NK-92 (cell line): ENCODE measurements at regions not wholly inside any gene's neighbourhood (a gene's known extent, or its start where the extent isn't known, plus 50 kb on each side); places are given as distances from the start of the nearest gene placed in this dataset.

Experiments used
- DNase-seq: peaks from one replicate; lab custom pipeline; 2025; ENCODE audit not compliant: unreplicated experiment; lab: John Stamatoyannopoulos, UW

DNA sequence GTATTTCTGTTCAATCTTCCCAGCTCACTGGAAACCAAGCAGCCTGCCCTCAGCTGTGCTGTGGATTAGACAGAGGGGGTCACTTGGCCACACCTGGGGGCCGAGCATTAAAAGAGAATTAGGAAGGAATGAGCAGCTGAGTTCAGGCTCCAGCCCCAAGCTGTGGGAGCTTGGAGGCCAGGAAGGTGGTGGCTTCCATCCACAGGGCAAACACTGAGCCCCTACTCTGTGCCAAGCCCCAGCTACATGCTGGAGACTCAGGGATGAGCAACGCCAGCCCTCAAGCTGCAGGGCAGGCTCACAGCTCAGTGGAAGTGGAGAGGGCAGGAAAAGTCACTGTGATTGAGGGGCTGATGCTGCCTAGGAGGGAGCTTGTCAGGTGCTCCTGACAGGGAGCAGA is 412.7 kb downstream of the BCL11B start:
- DNase-seq = no peak

DNA sequence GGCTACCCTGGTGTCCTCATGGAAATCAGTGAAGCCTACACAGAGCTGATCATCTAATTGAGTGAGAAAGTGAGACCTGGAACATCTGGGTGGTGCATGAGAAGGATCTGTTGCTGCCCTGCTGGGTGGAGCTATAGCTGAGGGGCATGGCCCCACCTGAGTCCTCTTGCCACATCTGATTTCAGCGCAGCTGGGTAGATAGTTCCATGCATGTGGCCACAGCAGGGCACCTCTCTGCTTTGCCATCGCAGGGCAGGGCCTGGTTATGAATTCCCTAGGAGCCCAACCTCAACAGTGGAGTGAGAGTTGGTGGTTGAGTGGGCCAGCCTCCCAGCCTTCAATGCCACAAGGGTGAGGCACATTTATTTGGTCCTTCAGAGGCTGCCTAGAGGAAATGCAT is 407.8 kb downstream of the BCL11B start:
- no peak for DNase-seq

DNA sequence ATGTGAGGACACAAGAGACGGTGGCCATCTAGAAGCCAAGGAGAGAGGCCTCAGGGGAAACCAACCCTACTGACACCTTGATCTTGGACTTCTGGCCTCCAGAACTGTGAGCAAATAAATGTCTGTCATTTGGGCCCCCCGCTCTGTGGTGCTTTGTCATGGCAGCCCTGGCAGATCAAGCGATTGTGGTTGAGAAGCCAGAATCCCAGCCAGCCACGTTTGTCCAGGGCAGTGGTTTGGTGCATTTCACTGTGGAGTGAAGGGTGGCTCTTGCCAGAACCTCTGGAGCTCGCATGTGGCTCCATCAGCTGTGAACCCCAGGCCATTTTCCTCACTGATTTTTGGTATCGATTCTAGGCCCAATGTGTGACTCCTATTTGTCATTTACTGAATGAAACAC is 404.9 kb downstream of the BCL11B start:
- no peak for DNase-seq

DNA sequence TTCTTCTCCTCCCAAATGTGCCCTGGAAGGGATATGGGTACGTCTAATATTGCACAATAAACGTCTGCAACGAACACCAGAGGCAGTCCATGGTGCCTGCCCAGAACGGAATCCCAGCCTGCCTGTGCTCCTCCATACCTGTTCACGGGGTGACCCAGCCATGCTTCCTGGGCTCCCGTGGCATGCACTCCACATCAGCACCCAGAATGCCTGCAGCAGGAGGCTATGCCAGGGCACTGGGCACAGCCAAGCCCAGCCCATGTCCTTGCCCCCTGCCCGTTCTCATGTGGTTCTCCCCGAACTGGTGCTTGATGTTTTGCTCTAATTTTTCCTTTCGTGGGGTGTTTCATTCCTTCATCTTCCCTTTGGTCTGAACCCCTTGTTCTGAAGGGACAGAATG is 404.3 kb downstream of the BCL11B start:
- no peak for DNase-seq

DNA sequence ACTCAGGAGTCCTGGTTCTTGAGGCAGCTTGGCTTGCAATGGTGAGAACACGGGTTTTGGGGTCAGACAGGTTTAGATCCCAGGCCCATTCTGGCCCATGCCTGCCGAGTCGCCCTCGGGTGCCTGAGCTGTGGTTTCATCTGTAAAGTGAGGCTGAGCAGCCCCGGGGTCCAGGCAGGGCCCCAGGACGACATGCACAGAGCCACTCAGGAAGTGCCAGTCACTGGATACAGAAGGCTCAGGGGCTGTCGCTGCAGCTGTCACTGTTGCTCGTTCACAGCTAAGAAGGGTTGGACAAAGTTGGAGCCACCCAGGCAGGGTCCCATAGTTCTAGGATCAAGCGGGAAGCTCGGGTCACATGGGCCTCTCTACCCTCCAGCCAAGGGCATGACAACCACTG is 403.1 kb downstream of the BCL11B start:
- no peak for DNase-seq

DNA sequence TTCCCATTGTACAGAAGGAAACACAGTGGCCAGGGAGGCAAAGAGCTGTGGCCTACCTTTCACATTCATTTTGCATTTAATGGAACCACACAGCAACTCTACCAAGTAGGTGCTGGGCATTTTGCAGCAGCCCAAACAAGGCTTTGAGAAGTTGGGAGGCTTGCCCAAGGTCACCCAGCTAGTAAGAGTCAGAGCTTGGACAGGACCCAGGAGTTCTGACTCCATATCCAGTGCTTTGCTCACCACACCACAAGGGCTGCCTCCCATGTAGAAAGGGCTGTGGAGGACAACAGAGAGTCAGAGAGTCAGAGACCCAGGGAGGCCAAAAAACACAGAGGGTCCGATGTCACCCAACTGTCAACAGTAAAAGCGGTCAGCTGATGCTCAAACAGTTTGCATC is 400.2 kb downstream of the BCL11B start:
- DNase-seq = no peak

DNA sequence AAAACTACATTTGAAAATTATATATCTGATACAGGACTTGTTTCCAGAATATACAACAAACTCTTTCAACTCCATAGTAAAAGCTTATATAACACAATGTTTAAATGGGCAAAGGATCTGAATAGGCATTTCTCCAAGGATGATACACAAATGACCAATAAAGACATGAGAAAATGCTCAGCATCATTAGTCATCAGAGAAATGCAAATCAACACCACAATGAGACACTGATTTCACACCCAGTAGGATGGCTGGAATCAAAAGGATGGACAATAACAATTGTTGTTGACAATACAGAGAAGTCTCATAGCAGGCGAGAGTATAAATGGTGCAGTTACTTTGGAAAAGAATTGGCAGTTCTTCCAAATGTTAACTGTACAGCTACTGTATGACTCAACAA is 394.9 kb downstream of the BCL11B start:
- DNase-seq = no peak

DNA sequence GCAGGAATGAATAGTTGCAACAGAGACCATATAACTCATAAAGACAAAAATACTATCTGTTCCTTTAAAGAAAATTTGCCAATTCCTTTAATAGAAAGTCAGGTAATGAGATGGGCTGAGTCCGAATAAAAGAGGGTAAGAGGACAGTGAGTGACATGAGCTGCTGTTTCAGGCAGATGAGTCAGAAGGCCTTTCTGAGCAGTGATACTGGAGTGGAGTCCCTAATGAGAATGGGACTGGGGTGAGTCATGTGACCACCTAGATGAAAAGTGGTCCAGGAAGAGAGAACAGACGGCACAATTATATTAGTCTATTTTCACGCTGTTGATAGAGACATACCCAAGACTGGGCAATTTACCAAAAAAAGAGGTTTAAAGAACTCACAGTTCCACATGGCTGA is 393.7 kb downstream of the BCL11B start:
- no peak for DNase-seq

DNA sequence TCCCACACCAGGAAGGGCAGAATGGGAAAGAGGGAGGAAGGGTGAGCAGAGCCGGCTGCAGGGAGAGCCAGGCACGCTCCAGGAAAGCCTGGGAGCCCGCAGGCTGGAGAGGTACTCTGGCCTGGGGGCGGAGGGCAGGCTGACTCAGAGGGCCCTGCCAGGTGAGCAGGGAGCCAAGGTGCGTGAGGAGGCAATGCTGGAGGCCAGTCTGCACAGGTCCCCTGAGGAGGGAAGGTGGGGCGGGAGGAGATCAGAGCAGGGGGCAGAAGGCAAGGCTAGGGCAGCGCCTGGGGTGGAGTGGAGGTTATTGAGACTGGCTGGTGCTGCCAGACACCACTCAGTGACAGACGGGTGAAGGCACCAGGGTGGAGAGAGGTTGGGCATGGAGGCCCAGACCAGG is 385.0 kb downstream of the BCL11B start:
- DNase-seq = no peak

DNA sequence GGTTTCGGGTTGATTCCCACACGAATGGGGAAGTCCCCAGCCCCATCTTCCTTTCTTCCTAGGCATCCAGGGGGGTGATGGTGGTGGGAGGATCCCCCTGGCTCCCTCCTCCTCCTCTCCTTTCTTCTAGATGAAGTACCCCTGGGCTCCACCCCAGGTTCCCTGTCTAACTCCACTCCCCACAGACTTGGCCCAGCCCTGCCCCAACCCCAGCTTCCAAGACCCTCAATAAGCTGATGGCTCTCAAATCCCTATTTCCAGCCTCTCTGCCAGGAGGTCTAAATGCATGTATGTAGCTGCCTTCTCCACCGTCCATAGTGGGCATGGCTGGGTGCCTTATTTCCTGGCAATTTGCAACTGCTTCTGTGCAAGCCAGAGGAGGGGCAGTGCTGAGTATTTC is 383.7 kb downstream of the BCL11B start:
- DNase-seq = no peak

DNA sequence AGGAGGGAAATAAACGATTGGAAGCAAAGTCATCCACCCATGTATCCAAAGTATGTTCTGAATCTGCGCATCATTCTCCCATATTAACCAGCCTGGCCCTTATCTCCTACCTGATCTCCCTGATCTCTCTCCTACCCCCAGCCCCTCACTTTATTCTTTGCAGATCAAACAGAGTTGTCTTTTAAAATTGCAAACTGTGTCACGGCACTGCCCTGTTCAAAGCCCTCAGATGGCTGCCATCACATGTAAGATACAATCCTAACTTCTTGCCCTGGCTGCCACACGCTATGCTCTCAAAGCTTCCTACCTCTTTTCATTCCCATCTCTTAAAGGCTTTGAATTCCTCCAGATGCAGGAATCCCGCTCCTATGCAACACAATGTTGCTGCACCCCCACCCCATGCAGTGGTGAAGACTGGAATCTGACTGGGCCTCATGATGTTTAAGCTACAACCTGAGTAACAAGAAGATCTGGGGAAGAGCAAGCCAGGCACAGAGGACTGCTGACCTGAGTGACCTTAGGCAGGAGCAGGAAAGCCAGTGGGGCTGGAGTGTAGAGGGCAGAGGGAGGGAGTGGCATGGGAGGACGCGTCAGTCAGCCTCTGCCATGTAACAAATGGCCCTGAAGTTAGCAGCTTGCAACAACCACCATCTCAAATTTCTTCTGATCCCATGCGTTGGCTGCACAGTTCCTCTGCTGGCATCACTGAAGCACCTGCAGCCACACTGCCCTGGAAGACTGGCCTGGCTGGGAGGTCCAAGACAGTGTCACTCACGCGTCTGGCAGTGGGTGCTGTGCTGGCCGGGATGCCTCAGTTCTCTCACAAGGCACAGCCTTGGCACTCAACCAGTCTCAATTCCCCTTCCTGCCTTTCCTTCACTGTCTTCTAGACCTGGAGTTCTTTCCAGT is 382.8 kb downstream of the BCL11B start:
- no peak for DNase-seq

DNA sequence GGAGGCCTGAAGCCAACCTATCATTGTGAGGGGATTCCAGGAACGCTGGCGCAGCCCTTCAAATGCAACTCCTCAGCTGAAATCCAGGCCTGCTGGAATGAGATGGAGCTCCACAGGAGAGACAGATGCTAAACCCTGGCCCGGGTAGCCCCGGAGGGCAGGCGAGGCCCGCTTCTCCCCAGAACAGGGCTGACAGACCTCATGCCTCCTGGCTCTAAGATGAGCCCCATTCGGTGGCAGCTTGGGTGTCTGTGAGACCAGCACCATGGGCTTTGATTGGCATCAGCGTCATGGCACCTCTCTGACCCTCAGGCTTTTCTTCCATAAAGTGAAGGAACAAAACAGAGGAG is 382.2 kb downstream of the BCL11B start:
- DNase-seq = no peak

DNA sequence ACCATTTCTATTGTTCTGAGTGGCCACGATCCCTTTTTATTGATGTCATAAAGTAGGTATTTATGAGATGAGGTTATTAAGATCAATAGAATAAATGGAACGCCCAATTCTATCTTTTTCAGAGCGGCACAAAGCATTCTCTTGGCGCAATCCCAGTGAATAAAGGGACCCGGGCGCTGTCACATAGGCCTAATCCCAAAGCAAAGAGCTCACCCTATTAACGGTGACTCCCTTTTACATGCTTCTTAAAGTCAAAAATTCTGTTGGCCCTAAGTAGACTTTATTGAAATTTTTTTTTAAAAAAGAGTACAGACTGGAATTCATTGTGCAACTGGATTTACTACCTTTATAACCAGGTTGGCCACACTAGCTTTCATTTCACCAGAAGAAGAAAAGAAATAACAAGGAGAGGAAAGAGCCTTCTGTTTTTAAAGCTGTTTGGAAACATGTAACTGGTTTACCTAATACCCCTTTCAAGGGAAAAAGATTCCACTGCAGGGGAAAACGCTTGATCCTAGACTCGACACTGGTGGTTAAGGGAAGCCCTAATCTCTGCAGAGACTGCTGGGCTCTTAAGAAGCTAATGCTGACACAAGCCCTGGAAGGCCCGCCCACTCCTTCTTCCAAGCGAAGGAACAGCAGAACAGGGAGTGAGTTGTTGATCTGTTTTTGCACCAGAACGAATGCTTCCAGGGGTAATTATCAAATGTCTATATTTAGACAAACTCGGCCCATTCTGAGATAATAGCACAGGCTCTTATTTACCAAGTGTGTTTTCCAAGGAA is 381.2 kb downstream of the BCL11B start:
- no peak for DNase-seq

DNA sequence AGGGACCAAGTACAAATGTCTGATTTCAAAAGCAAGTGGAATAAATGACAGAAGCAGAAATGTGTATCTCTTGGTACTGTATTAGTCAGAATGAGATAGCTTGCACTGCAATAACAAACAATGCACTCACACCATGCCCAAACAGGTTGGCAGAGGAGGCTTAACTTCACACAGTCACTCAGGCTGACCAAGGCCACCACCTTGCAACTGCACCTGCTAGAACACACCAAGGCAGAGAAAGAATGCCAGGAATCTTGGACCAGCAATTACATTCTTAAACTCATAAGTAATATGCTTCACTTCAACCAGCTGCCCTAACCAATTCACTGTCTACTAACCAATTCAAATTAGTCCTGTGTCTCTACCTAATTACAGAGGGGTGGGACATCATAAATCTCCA is 378.3 kb downstream of the BCL11B start:
- DNase-seq = no peak

DNA sequence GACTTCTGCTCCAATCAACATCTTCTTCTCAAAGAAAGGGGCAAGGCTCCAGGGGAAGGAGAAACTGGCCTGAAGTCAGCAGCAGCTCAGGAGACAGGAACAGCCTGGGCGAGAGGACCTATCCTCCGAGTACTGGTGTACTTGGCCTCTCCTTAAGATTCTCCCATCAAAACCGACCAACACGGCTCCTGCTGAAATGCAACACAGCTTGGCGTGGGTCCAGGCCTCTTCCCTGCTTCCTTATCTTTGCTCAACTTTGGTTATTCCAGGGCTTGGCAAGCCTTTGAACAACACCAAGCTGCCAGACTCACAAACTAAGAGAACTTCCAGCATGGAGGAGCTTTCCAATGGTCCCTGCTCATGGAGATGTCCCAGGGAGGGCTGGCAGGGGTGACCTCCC is 377.4 kb downstream of the BCL11B start:
- no peak for DNase-seq

DNA sequence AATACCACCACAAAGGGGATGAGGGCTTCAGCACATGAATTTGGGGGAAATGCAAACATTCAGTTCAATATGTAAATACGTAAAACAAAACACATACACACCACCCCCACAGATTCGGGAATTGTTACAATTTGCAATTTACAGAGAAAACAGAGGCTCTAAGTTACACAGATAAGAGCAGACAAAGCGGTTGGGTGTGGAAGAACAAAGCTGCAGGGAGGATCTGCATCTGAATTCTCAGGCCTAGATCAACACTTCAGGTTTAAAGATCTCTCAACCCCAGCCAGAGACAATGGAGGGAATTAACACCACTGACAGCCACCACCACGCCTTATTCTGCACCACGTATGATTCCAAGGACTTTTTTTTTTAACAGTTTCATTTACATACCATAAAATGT is 375.5 kb downstream of the BCL11B start:
- no peak for DNase-seq

DNA sequence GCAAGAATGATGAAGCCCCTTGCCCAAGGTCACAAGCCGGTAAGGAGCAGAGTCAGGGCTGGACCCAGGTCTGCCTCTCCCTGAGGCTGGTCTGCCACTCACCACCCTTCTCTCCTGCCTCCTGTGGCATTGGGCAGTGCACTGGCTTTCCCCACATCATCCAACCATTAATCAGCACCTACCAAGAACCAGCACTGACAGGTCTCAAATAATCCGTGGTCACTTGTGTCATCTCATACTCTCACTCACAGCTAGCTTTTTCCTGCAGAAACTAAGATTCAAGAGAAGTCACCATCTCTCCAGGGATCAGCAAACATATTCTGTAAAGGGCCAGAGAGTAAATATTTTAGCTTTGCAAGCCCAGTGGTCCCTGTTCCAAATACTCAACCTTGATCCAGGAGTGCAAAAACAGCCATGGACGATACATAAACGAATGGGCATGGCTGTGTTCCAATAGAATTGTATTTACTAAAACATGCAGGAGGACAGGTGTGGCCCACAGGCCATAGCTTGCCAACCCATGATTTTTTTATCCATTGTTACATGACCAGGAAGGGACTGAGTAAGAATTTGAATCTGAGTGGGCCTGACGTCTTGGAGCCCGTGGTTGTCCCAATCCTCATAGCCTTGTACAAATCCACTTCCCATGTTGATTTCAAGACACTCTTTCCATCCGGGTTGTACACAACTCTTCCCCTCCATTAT is 374.2 kb downstream of the BCL11B start:
- no peak for DNase-seq

DNA sequence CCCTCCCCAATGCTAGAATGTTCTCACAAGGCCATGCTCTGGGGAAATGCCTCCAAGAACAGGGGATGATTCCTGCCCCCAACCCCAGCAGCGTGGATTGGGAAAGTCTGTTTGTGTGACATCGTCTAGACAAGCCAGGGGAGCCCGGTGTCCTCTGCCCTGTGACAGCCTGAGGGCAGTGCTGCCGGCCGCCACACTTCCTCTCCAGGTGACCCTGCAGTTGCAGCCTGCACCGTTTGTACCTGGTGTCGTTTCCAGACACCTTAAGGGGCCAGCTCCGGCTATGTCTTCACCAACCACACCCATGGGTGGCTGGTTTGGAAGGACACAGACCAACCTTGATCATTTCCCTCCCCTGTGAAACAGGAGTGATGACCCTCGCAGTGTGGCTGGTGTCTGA is 372.6 kb downstream of the BCL11B start:
- DNase-seq = no peak

DNA sequence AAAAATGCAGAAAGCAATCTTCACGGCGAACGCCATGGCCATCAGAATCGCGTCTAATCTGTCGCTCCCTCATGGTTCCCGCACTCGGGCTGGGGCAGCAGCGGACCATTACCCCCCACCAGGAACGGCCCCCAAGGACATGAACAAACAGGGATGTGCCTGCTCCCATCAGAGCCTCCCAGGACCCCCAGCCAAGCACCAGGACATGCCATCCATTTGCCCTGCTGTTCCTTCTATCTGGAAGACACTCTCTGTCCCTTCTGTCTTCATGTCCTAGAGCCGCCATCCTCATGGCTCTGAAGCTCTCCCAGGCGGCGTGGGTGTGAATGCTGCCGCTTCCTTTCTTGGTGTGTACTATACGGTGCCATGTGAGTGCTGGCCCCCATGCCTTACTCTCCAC is 371.8 kb downstream of the BCL11B start:
- DNase-seq = no peak

DNA sequence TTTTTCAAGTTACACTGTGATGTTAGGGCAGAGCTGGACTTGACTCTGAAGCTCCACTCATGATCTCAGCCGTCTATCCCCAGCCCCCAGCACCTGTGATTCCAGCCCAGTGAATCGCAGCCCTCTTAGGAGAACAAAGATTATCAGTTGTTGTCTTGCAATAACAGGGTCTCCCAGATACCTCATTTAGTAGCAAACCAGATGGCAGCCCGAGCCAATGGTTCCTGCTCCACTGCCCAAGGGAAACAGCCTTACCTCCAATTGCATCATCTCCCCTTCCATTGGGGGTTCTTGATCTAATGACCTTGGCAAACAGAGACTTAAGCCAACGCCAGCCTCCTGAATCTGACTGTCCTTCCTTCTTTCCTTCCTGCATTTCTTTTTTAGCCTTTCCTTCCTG is 371.2 kb downstream of the BCL11B start:
- no peak for DNase-seq

DNA sequence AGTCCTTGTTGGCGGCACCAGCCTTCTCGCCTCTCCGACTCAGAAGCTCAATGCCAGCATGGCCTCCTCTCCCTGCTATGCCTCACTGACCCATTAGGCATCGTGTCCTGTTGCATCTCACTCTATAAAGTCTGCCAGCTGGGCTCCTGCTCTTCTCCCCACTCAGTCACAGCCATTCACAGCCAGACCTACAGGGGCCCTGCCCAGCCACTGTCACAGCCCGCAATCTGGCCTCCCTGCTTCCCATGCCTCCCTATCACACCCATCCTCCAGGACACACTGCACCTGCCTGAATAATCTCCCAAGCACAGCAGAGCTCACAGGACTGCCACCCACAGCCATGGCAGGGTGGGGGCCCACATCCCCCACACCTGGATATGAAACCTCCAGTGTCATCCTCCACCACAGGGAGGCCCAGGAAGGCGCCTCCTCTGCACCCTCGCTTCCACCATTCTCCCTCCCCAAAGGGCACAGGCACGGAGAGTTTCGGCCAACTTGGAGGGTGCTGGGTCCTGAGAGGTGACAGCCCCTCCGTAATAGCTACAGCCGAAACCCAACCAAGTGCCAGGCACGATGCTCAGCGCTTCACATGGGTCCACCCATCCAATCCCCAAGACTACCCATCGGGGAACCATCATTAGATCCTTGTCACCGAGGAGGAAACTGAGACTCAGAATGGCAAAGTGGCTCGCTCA is 370.3 kb downstream of the BCL11B start:
- DNase-seq = no peak
